ENCODE measurements at regions not wholly inside any gene's neighbourhood (a gene's known extent, or its start where the extent isn't known, plus 50 kb on each side); places are given as distances from the start of the nearest gene placed in this dataset.

DNA sequence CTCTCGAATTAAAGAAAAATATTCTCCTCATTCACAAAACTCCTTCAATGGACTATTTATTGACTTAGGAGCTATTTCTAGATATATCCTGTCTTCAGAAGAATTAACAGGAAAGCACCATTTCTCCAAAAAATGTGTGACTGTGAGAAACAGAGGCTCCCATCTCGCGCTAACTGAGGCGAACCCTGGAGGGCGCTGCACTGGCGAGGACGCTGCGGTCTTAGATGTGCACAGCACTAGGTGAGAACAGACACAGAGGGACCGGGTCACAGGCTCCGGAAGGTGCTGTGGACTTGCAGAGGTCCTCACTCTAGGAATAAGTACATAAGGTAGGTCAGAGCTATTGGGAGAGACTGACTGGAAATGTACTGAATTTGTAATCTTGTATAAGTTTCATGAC is 229.7 kb upstream of the SLC35G4 start:
- no peak for DNase-seq (ENCODE audit: low read depth)
- H3K4me3 ChIP-seq (ENCODE audit: low read depth, low read length) = no peak overlapping the region
- TF ChIP-seq, protein P1, sequence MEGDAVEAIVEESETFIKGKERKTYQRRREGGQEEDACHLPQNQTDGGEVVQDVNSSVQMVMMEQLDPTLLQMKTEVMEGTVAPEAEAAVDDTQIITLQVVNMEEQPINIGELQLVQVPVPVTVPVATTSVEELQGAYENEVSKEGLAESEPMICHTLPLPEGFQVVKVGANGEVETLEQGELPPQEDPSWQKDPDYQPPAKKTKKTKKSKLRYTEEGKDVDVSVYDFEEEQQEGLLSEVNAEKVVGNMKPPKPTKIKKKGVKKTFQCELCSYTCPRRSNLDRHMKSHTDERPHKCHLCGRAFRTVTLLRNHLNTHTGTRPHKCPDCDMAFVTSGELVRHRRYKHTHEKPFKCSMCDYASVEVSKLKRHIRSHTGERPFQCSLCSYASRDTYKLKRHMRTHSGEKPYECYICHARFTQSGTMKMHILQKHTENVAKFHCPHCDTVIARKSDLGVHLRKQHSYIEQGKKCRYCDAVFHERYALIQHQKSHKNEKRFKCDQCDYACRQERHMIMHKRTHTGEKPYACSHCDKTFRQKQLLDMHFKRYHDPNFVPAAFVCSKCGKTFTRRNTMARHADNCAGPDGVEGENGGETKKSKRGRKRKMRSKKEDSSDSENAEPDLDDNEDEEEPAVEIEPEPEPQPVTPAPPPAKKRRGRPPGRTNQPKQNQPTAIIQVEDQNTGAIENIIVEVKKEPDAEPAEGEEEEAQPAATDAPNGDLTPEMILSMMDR (IDR thresholded peaks at IDR 0.05; ENCODE audit: insufficient read depth, low read depth, low read length) = no peak

DNA sequence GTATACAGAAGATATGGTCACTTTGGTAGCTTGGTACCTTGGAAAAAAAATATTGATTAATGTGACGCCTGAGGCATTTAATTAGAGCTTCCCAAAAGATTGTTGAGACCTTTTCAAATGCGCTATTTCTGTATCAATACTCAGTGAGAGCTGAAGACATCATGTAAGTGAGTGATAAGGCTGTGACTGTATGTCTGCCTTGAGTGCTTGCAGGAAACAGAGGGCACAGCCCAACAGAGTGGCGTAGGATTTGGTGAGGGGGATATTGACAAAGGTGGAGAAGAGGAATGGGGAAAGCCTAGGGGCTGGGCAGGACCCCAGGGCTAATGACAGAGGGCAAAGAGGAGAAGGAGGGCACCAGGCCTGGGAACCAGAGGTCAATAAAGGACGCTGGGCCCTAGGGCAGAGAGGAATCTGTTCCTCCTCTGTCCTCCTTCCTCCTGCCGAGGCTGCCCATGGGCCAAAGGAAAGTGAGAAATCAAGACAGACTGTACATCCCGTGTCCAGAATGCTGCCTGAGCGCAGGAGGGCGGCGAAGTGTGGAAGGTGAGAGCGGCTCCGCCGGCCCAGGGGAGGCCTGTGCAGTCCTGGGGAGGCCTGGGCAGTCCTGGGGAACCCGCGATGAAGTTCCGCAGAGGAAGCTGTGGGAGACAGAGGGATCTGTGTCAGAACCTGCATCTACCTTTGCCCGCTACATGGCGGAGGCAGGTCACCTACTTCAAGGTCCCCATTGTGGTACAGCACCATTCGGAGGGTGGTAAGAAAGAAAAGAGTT is 228.6 kb upstream of the PIEZO2 start:
- TF ChIP-seq, protein P1 (IDR thresholded peaks at IDR 0.05; ENCODE audit: insufficient read depth, low read depth, low read length) = no peak

DNA sequence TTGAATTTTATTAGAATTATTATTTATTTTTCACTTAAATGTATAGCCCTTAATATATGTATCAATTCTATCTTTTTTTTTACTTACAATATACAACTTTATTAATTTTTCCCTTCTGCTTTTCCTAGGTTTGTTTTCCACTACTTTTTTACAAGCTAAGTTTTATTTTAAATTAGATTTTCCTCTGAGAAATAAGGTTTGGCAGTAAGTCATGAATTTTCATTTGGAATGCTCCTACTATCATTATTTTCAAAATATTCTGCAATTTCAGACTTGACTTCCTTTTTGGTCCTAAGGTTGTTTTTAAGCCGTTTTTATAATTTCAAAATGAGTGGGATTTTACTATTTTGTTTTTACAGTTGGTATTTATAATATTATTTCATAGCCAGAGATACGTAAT is 222.8 kb upstream of the PIEZO2 start:
- TF ChIP-seq, protein P1 (IDR thresholded peaks at IDR 0.05; ENCODE audit: insufficient read depth, low read depth, low read length) = no peak
- DNase-seq (ENCODE audit: low read depth) = no peak

More for the DNA sequence above, 228.6 kb upstream of the PIEZO2 start:
- no peak overlapping the region for H3K4me3 ChIP-seq (ENCODE audit: low read depth, low read length)
- DNase-seq (ENCODE audit: low read depth) = no peak

DNA sequence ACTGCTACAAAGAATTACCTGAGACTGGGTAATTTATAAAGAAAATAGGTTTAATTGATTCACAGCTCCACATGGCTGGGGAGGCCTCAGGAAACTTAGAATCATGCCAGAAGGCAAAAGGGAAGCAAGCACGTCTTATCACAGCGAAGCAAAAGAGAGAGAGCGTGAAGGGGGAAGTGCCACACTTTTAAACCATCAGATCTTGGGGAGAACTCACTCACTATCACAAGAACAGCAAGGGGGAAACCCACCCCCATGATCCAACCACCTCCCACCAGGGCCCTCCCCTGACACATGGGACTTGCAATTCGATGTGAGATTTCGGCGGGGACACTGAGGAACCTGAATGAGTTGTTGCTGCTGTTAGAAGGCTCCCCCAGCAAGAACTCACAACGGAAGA is 220.2 kb upstream of the PIEZO2 start:
- TF ChIP-seq, protein P1 (IDR thresholded peaks at IDR 0.05; ENCODE audit: insufficient read depth, low read depth, low read length) = no peak
- DNase-seq (ENCODE audit: low read depth) = no peak

More for the DNA sequence above, 222.8 kb upstream of the PIEZO2 start:
- no peak overlapping the region for H3K4me3 ChIP-seq (ENCODE audit: low read depth, low read length)

DNA sequence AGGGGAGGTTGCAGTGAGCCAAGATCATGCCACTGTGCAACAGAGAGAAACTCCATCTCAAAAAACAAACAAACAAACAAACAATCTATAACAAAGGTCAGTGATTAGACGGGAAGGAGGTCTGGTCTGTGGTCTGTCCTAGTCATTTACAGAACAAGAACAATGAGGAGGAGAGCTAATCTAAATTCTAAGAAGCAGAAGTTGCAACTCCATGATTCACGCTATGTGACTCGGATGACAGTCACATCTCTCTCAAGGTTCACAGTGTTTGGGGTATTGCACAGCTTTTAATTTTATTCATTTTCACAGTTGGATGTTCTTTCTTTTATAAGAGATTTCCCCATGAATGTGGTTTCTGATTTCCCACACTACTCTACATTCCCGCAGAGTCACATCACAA is 218.7 kb upstream of the PIEZO2 start:
- no peak for DNase-seq (ENCODE audit: low read depth)
- TF ChIP-seq, protein P1 (IDR thresholded peaks at IDR 0.05; ENCODE audit: insufficient read depth, low read depth, low read length) = no peak
- no peak overlapping the region for H3K4me3 ChIP-seq (ENCODE audit: low read depth, low read length)

More for the DNA sequence above, 220.2 kb upstream of the PIEZO2 start:
- H3K4me3 ChIP-seq (ENCODE audit: low read depth, low read length) = no peak overlapping the region

- no peak overlapping the region for H3K4me3 ChIP-seq (ENCODE audit: low read depth, low read length)
- DNase-seq (ENCODE audit: low read depth) = no peak
- TF ChIP-seq, protein P1 (IDR thresholded peaks at IDR 0.05; ENCODE audit: insufficient read depth, low read depth, low read length) = no peak
Observed at GRCh38 chr18:11367351-11367750, 218.0 kb upstream of the PIEZO2 start.

DNA sequence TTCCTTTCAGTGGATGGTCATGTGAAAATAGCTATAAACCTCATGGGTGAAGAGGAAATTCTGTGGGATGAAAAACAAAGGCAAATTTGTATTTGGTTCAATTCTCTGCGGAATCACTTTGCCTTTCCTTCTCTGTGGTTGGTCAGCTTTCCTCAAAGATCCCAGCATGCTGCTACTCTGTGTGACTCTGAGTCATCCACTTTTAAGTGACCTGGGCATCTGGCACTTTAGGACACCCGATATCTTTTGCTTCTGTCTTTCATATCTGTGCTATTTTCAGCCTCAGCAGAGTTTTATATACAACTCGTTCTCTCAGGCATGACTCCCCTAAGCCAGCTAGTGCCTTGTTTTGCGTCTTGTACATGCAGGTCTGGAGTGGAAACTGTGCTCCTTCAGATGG is 217.0 kb upstream of the PIEZO2 start:
- no peak overlapping the region for H3K4me3 ChIP-seq (ENCODE audit: low read depth, low read length)
- TF ChIP-seq, protein P1 (IDR thresholded peaks at IDR 0.05; ENCODE audit: insufficient read depth, low read depth, low read length) = no peak
- DNase-seq (ENCODE audit: low read depth) = peak; percentile 2

All from fibroblast of villous mesenchyme (primary cell).